ENCODE measurements at regions not wholly inside any gene's neighbourhood (a gene's known extent, or its start where the extent isn't known, plus 50 kb on each side); places are given as distances from the start of the nearest gene placed in this dataset.
"Not testable (repeated sequence)": the region's sequence is repeated elsewhere in the genome, so short reads cannot be mapped to it uniquely, and the experiment has no call there.

DNA sequence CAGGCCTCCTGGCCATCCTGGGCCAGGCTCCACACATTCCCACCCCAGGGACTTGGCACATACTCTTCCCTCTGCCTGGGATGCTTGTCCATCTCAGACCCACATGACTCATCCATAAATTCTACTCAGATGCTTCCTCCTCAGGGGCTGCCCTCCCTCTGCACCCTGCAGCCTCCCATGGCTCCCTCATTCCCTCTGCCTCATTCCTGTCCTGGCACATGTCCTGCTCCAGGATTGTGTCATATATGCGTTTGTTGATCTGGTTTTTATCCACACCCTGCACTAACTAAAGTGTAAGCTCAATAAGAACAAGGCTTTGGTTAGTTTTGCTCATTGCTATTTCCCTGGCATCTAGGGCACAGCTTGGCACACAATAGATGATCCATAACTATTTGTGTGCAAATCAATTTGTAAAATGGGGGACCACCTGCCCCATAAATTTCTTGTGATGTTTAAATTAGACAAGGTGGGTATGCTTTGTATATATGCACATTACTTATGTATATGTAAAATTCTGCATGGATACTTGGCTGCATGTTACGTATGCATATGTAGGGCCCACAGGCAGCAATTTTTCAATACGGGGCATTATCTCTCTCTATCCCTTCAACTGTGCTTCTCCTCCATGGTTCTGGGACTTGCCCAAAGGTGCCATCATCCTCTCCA, 191.4 kb downstream of the PTPRU start:
- DNase-seq = no peak

- peak; percentile 20 for DNase-seq
Observed at GRCh38 chr1:29426701-29427279, 190.5 kb downstream of the PTPRU start.

DNA sequence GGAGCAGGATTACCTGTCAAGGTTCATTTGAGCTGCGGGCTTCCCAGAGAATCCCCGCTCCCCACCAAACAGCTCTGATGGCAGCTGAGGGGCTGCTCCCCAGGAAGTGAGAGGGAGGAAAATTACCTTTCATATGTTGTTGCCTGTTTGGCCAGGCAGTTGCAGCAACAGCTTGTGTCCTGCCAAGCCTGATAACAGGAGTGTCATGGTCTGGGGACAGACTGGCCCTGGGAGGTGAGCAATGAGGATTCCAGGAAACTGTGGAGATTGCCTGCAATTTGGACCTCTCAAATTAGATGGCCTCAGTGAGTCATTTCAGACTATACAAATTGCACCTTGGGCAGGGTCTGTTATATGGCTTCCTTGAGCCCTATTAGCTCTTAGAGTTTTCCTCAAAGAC, 189.3 kb downstream of the PTPRU start:
- DNase-seq = no peak

DNA sequence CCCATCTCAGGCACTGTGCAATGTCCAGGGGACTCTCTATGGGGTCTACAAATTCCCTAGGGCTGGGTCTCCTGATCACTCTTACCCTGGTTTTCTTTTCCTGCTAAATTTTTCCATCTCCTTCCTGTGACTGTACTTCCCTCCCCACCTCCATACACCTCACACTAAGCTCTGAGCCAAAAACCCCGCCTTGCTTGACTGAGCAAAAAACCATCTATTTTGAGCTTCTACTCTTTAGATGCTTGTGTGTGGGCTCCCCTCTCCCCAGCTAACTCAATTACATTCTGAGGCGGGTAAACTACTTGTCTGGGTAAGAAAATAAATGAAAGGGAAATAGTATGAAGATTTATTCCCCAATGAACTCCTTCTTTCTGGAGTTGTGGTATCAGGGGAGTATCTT, 187.9 kb downstream of the PTPRU start:
- DNase-seq = no peak

DNA sequence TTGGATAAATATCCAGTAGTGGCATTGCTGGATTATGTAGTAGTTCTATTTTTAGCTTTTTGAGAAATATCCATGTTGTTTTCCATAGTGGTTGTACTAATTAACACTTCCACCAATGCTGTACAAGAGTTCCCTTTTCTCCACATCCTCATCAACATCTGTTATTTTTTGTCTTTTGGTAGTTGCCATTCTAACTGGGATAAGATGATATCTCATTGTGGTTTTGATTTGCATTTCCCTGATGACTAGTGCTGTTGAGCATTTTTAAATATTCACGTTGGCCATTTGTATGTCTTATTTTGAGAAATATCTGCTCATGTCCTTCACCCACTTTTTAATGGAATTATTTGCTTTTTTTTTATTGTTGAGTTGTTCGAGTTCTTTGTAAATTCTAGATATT, 183.9 kb downstream of the PTPRU start:
- no peak for DNase-seq

DNA sequence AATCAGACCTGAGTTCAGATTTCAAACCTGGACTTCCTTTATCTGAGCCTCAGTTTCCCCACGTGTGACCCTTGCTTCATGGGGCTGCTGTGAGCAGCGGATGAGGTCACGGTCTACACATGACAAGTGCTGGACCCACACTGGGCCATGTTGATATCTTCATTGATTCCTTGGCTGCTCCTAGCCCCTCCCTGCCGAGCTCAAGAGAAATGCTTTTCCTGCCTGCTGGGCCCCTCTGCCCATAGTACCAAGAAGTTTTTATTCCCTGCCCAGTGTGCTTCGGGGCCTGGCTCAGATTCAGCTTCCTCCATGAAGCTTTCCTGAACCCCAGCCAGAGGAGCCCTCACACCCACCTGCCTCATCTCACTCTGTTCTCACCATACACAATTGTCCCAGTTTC, 181.6 kb downstream of the PTPRU start:
- no peak for DNase-seq

GRCh38 chr1:29417147-29417858, 181.0 kb downstream of the PTPRU start:
- DNase-seq = no peak

- DNase-seq = no peak
Observed at GRCh38 chr1:29416267-29417146, 180.2 kb downstream of the PTPRU start.

DNA sequence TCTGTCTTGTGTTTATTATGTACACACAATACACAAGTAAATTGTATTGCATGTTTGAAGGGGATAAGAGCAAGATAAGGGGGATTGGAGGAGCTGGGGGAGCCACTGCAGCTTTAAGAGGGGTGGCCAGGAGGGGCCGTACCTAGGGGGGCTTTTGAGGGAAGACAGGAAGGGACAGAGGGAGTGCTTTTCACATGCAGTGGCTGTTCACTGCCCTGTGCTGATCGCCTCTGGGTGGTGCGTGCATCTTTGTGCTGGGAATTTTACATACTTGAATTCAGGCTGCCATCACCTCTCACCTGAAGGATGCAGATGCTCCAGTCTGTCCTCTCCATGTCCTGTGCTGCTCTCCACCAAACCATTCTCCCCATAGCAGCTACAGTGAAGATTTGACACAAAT, 179.5 kb downstream of the PTPRU start:
- no peak for DNase-seq

DNA sequence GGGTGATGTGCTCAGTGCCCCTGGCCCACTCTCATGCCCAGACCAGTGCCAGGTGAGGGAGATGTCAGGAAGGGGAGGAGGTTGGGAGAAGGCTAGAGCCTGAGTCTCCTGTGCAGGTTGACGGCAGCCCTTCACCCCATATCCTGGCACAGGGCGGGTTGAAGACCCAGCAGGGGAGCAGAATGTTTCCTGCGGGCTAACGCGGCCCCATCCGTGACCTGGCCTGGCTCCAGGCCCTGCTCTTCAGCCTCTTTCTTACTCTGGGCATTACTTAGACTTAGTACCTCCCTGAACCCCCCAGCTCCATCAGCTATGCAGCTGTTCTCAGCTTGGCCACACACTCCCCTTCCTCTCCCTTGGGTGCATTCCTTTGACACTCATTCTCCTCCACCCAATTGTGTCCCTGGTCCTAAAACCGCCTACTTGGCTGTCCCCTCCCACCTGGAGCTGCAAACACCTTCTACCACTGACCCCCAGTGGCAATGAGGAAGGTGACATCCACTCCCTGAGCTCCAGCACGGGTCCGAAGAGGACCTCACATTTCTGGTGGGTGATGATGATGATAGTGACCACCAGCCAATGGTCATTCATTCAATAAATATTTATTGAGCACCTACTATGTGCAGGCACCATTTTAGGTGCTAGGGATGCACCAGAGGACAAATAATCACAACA, 179.0 kb downstream of the PTPRU start:
- peak; percentile 41 for DNase-seq

GRCh38 chr1:29414086-29414485, 177.8 kb downstream of the PTPRU start:
- DNase-seq = no peak

DNA sequence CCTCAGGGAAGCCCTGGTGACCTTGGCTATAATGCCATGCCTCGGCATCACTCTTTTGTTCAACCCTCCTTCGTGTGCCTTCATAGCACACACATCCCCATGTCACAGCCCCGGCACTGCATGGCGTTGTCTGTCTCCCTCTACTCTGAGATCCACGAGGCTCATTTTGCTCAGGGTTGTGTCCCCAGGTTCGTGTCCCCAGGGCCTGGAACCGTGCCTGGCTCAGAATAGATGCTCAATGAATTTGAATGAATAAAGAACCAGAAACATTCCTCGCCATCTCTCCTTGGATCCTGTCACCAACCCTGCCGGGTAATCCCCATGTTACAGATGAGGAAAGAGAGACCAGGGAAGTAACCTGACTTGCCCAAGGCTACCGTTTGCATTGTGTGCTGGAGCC, 177.3 kb downstream of the PTPRU start:
- no peak for DNase-seq

- DNase-seq = peak; percentile 18
Observed at GRCh38 chr1:29412591-29412990, 176.3 kb downstream of the PTPRU start.

GRCh38 chr1:29410476-29410875, 174.2 kb downstream of the PTPRU start:
- DNase-seq = peak; percentile 58

DNA sequence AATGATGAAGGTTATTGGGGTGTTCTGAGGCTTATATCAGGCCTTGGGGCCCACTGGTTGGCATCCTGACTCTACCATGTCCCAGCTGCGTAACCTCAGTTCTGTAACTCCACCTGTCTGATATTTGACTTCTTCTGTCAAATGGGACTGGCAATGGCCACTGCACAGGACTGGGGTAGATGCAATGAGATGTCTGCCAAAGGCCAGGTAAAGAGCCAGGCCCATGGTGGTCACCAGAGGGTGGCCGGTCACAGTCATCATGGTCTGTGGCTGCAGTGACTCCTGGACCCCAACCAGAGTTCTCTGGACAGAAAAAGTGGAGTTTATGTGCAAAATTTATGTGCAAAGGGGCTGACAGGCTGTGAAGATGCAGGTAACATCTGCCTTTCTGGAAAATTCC, 173.3 kb downstream of the PTPRU start:
- DNase-seq = no peak

- DNase-seq = no peak
Observed at GRCh38 chr1:29408831-29409605, 172.7 kb downstream of the PTPRU start.

DNA sequence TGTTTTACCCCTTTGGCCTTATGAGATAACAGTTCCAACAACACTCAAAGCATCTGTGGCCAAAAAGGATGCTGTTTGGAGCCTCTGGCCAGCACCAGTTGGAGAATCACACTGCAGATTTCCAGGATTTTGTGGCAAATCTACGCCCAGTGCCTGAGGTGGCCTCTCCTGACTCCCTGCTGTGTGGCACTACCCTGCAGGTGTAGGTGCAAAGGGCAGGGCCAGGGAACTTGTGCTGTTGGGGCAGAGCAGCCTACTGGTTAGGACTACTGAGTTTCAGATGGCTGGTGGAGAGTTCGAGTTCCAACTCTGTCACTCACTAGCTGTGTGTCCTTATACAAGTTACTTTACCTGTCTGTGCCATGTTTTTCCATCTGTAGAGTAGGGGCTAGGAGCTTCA, 170.5 kb downstream of the PTPRU start:
- DNase-seq = no peak

- DNase-seq = not testable (repeated sequence)
Observed at GRCh38 chr1:29400203-29400602, 163.9 kb downstream of the PTPRU start.

DNA sequence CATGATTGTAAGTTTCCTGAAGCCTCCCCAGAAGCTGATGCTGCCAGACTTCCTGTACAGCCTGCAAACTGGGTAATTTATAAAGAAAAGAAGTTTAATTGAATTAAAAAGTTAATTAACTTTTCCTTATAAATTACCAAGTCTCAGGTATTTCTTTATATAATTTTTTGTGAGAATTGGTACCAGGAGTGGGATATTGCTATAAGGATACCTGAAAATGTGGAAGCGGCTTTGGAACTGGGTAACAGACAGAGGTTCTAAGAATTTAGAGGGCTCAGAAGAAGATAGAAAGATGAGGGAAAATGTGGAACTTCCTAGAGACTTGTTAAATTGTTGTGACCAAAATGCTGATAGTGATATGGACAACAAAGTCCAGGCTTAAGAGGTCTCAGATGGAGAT, 163.1 kb downstream of the PTPRU start:
- DNase-seq = no peak

DNA sequence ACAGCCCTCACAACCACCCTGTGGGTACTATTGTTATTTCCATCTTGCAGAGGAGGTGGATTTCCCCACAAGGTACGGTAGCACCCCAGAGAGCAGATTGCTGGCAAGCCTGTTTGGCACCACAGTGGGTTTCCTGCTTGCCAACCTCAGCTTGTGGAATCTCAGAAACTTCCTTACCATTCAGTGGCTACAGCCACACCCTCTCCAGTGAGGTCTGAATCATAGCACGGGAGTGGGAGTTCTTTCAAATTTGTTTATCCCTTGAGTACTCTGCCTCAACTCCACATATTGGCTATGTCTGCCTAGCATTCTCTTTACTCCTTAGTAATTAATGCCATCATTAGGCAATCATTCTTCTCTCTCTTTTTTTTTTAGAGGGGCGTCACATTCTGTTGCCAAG, 162.1 kb downstream of the PTPRU start:
- no peak for DNase-seq

- DNase-seq = no peak
Observed at GRCh38 chr1:29397981-29398380, 161.7 kb downstream of the PTPRU start.

- no peak for DNase-seq
Observed at GRCh38 chr1:29397256-29397590, 160.9 kb downstream of the PTPRU start.

Measured in NCI-H1092 (cell line).